ENCODE measurements at regions not wholly inside any gene's neighbourhood (a gene's known extent, or its start where the extent isn't known, plus 50 kb on each side); places are given as distances from the start of the nearest gene placed in this dataset.

DNA sequence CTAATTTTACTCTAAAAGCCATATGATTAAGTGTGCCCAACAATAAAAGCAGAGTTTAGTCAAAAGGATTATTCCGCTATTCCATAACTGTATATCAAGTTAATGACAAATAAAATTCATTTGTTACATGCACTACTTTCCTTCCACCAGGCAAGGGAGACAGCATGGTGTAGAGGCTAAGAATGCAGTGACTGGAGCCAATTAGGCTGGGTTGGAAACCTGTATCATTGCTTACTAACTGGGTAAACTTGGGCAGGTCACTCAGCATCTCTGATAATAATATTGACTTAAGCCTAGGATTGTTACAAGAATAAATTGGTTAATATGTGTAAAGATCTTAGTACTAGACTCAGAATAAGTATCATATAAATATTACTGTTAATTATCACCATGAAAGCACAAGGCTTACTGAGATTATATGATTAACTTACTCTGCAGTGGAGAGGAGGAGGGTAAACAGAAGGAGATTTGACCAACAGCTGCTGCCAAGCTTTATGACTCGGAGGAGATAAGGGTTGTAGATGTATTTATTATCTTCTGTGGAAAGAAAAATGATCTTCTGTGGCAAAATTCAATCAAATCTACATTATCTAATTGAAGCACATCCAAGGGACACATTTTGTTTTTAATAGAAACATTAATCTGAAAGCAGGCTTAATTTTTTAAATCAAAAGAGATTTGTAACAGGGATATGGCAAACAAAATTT lies 1459.9 kb downstream of the GRIK2 start (continued):
- no peak for TF ChIP-seq BRCA1 (IDR thresholded peaks at IDR 0.05; ENCODE audit: low read depth, low read length)
- no peak for TF ChIP-seq IKZF2 (IDR thresholded peaks at IDR 0.05)

DNA sequence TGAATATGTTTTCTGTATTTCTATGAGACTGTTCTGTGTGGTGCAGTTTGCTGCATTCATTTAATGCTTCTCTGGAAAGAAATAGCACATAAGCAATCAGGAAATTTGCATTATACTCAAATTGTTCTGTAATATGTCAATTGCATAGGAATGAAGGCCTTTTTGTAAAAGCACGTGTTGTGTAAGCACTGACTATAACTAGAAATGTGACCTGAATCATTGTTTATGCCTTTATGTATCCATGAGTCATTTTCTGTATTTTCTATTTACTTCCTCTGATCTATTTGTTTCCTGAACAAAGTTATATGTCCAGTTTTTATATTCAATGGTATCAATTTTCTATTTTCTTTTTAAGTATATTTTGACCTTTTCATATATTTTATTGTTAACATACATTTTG lies 1455.3 kb downstream of the GRIK2 start:
- Histone ChIP-seq H4K20me1 (ENCODE audit: control insufficient read depth, insufficient read depth) (no peaks in the 10 kb centered on the region), H3K79me2 (ENCODE audit: control insufficient read depth, insufficient read depth, low read length) (no peaks in the 10 kb centered on the region), H3K4me2 (ENCODE audit: control insufficient read depth, insufficient read depth) (no peak overlapping the region), H3K4me1 (ENCODE audit: control insufficient read depth, insufficient read depth, low read length) (no peaks in the 10 kb centered on the region), H3K27ac (ENCODE audit: control insufficient read depth, insufficient read depth) (no peak overlapping the region), H3K36me3 (ENCODE audit: control insufficient read depth in 2 of 2, insufficient read depth in 2 of 2, low read length in 1 of 2) (no peaks in the 10 kb centered on the region), H3K27me3 (replicated peaks in 1 of 2; ENCODE audit: control insufficient read depth in 2 of 2, insufficient read depth in 2 of 2, low read length in 1 of 2) (no peaks in the 10 kb centered on the region), H2AFZ (ENCODE audit: control insufficient read depth, low read depth, low read length) (no peak overlapping the region), H3K9me3 (replicated peaks; ENCODE audit: control insufficient read depth, insufficient read depth, low read length) (no peaks in the 10 kb centered on the region), H3K9ac (ENCODE audit: control insufficient read depth, insufficient read depth, low read length) (no peak overlapping the region), H3K4me3 (no peak overlapping the region)
- WGBS (ENCODE audit: insufficient coverage, insufficient replicate concordance, low lambda C conversion rate, missing lambda C conversion rate): 6% methylated on average over 1 of the region's 1 CpG
- no TSS peak for BruUV-seq (replicated peaks)
- ATAC-seq: no peak
- in situ Hi-C loops (cut with MboI) (no loop called here), intact Hi-C loops (cut with micrococcal nuclease; ENCODE audit: unreplicated experiment) (no loop called here)
- POLR2A ChIA-PET: no interaction called here
- TF ChIP-seq SIX5 (IDR thresholded peaks at IDR 0.05; ENCODE audit: low read depth, low read length, severe bottlenecking) (no peak), NFYB (IDR thresholded peaks at IDR 0.05; ENCODE audit: insufficient read depth, low read depth, low read length) (no peak), JUND (IDR thresholded peaks at IDR 0.05; ENCODE audit: low read depth, low read length) (no peak), ZBED1 (IDR thresholded peaks at IDR 0.05; ENCODE audit: borderline replicate concordance) (no peak), SREBF2 (IDR thresholded peaks at IDR 0.05; ENCODE audit: low read length) (no peak), SMAD1 (IDR thresholded peaks at IDR 0.05; ENCODE audit: low read depth, partially characterized antibody) (no peak), JUNB (IDR thresholded peaks at IDR 0.05) (no peak), STAT3 (IDR thresholded peaks at IDR 0.05; ENCODE audit: low read depth, low read length) (no peak)
- TF ChIP-seq, protein P1, sequence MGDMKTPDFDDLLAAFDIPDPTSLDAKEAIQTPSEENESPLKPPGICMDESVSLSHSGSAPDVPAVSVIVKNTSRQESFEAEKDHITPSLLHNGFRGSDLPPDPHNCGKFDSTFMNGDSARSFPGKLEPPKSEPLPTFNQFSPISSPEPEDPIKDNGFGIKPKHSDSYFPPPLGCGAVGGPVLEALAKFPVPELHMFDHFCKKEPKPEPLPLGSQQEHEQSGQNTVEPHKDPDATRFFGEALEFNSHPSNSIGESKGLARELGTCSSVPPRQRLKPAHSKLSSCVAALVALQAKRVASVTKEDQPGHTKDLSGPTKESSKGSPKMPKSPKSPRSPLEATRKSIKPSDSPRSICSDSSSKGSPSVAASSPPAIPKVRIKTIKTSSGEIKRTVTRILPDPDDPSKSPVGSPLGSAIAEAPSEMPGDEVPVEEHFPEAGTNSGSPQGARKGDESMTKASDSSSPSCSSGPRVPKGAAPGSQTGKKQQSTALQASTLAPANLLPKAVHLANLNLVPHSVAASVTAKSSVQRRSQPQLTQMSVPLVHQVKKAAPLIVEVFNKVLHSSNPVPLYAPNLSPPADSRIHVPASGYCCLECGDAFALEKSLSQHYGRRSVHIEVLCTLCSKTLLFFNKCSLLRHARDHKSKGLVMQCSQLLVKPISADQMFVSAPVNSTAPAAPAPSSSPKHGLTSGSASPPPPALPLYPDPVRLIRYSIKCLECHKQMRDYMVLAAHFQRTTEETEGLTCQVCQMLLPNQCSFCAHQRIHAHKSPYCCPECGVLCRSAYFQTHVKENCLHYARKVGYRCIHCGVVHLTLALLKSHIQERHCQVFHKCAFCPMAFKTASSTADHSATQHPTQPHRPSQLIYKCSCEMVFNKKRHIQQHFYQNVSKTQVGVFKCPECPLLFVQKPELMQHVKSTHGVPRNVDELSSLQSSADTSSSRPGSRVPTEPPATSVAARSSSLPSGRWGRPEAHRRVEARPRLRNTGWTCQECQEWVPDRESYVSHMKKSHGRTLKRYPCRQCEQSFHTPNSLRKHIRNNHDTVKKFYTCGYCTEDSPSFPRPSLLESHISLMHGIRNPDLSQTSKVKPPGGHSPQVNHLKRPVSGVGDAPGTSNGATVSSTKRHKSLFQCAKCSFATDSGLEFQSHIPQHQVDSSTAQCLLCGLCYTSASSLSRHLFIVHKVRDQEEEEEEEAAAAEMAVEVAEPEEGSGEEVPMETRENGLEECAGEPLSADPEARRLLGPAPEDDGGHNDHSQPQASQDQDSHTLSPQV (IDR thresholded peaks at IDR 0.05): no peak
- RAD21 ChIA-PET (ENCODE audit: unreplicated experiment): no interaction called here
- FAIRE-seq: no peak
- CTCF ChIA-PET: interaction anchor here (2.3 to 3.1 kb wide), 2 partner anchors 273 to 425 kb away, joined by 17 to 77 read pairs; no protein-coding TSS in a partner anchor
- SMC1A ChIA-PET (ENCODE audit: uncharacterized antibody, unreplicated experiment): interaction anchor here (3.2 kb wide), 1 partner anchor 274 kb away, joined by 47 read pairs; no protein-coding TSS in a partner anchor
- DNase-seq (ENCODE audit: low read depth, low spot score): no peak
